ENCODE measurements at regions not wholly inside any gene's neighbourhood (a gene's known extent, or its start where the extent isn't known, plus 50 kb on each side); places are given as distances from the start of the nearest gene placed in this dataset.
"Not testable (repeated sequence)": the region's sequence is repeated elsewhere in the genome, so short reads cannot be mapped to it uniquely, and the experiment has no call there.

DNA sequence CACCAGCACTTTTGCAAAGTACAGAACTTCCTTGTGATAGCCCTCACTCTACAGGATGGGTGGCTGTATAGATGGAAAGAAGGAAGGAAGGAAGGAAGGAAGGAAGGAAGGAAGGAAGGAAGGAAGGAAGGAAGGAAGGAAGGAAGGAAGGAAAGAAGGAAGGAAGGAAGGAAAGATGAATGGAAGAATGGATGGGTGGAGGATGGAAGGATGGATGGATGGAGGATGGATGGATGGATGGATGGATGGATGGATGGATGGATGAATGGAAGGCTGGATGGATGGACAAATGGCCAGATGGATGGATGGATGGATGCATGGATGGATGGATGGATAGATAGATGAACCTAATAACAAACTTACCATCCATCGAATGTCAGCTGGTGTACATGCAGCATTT lies 256.9 kb downstream of the ANKRD60 start:
- H3K4me3 ChIP-seq (ENCODE audit: insufficient read depth, low read depth, low read length); H3K36me3 ChIP-seq (ENCODE audit: control insufficient read depth, insufficient read depth, low read length); H3K4me2 ChIP-seq (ENCODE audit: low read depth, low read length); H2BK15ac ChIP-seq (ENCODE audit: low read depth, low read length); H2BK120ac ChIP-seq (ENCODE audit: low read depth, low read length); DNase-seq; H3K14ac ChIP-seq (replicated peaks; ENCODE audit: low read depth, low read length); ATAC-seq (ENCODE audit: low read depth); H4K5ac ChIP-seq (ENCODE audit: low read depth, low read length); H3K79me1 ChIP-seq (ENCODE audit: low read depth in 1 of 2, low read length in 2 of 2); H3K27ac ChIP-seq (ENCODE audit: insufficient read depth, low read length); H3K9me1 ChIP-seq (ENCODE audit: insufficient read depth, low read length); H4K91ac ChIP-seq (ENCODE audit: insufficient read depth, low read depth, low read length); CTCF ChIA-PET; H3K9me3 ChIP-seq (ENCODE audit: control insufficient read depth, insufficient read depth, low read length); H2AFZ ChIP-seq (replicated peaks; ENCODE audit: low read length, poor library complexity); H3K9ac ChIP-seq (ENCODE audit: low read depth, low read length); H4K20me1 ChIP-seq (ENCODE audit: insufficient read depth, low read length); H2BK20ac ChIP-seq (ENCODE audit: low read depth, low read length); H3K4ac ChIP-seq (ENCODE audit: low read depth, low read length); H3K27me3 ChIP-seq (ENCODE audit: control insufficient read depth, insufficient read depth, low read length); H3K56ac ChIP-seq (ENCODE audit: extremely low read depth, insufficient read depth, low read length); H3K18ac ChIP-seq (ENCODE audit: low read depth, low read length); dilution Hi-C loops (cut with HindIII; ENCODE audit: low sequenced_read_pairs, unreplicated experiment); H3K4me1 ChIP-seq (ENCODE audit: control insufficient read depth, insufficient read depth, low read length); H2AK5ac ChIP-seq (ENCODE audit: low read depth, low read length); in situ Hi-C loops (cut with MboI; ENCODE audit: low sequenced_read_pairs); BruUV-seq (replicated peaks); POLR2A ChIA-PET (ENCODE audit: unreplicated experiment); intact Hi-C loops (cut with micrococcal nuclease); H4K8ac ChIP-seq (ENCODE audit: low read depth in 2 of 2, low read length in 2 of 2); H2BK5ac ChIP-seq (ENCODE audit: low read depth, low read length, poor library complexity, severe bottlenecking); H2AK9ac ChIP-seq (replicated peaks; ENCODE audit: low read depth, low read length, poor library complexity); H3K23ac ChIP-seq (ENCODE audit: low read depth, low read length): not testable (repeated sequence)
- no CpG with 5 or more reads among the region's 1 CpG for WGBS, 2 experiments (ENCODE audit: extremely low coverage in 2 of 2, insufficient read length in 1 of 2)

Data from IMR-90 (cell line).